Activated CD4-positive, alpha-beta T cell treated with anti-CD3 and anti-CD28 coated beads, Interleukin-10, Interleukin-2, amounts not matched to agents 100 ng/mL and 50 ng/mL, durations not matched to agents 16 hours and 8 hours (primary cell): ENCODE measurements at regions not wholly inside any gene's neighbourhood (a gene's known extent, or its start where the extent isn't known, plus 50 kb on each side); places are given as distances from the start of the nearest gene placed in this dataset.
"Not testable (repeated sequence)": the region's sequence is repeated elsewhere in the genome, so short reads cannot be mapped to it uniquely, and the experiment has no call there.

ENCODE experiments used
- DNase-seq: peaks from one replicate; pipeline ENCODE4 v3.0.0-alpha.2; 2020

DNA sequence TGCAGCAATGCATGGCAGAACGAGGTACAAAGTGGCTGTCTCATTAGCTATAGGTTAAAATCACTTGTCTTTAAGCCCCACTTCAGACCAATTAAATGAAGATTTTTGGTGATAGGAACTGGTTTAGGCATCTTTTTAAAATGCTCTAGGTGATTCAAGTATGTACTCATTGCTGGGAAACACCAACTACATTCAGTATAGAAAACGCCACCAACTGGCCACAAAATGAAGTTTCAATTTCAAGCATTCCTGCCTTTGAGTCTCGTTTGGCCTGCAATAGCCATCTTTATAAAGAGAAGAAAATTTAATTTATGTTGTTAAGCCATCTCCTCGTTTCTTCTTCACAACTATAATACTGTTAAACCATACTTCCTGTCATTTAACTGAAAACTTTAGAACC is 587.9 kb downstream of the GBE1 start:
- DNase-seq, result no peak

DNA sequence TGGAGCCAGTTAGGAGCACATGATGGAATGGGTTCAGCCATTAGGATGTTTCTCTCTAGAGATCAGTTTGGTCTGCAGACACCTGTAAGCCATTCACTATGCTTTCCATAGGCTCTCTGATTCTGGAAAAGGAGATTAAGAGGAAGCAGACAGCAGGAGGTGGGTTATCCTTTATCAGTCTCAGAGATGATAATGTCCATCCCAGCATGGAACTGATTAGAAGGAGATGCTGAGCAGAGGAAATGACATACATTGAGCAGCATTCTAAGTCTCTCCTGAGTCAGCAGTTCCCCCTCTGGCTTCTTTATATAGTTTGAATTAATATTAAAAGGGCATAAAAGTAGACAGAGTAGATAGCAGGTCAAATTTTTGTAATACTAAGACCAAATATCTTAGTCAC is 591.1 kb downstream of the GBE1 start:
- DNase-seq, result no peak

DNA sequence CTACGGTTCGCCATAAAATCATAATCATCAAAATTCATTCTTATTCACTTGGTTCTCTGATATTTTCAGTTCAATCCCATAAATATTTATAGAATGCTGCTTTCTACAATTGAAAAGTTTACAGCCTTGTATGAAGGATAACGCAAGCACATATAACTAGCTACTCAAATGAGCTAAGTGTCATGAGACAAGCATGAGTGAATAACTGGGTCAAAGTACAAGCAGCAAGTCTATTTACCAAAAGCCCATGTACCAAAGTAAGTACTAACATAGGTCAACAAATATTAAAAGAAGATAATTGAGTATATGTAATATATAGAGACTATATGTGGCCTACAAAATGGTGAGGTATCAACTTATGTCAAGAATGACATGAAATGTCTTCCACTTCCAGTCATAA is 596.6 kb downstream of the GBE1 start:
- DNase-seq, result no peak

DNA sequence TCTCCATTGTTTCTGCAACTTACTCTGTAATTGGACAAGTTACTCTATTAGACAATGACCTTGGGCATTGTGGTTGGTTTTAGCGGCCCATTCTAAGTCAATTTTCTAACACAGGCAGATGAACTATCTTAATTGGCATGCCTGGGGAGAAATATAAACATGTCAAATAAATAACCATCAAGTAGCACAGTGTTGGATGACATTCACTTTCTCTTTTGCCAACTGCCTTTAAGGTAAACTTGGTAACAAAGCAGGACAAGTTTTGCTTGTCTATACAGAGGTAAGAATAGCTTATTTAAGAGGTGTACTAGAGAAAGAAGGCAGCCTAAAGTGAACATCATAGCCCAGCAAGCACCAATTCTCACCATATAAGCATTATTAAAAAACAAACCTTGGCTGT is 599.6 kb downstream of the GBE1 start:
- DNase-seq, result no peak

DNA sequence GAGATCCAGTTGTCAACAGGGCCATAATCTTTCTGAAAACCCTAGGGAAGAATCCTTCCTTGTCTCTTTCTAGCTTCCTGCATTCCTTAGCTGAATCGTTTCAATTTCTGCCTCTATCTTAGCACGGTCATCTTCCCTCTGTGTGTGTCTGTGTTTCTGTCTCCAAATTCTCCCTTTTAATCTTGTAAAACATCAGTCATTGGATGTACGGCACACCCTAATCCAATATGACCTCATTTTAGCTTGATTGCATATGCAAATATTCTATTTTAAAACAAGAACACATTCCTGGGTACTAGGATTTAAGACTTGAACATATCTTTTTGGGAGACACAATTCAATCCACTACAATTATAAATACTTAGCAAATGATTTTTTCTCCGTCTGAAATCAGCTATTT is 600.3 kb downstream of the GBE1 start:
- no peak for DNase-seq

DNA sequence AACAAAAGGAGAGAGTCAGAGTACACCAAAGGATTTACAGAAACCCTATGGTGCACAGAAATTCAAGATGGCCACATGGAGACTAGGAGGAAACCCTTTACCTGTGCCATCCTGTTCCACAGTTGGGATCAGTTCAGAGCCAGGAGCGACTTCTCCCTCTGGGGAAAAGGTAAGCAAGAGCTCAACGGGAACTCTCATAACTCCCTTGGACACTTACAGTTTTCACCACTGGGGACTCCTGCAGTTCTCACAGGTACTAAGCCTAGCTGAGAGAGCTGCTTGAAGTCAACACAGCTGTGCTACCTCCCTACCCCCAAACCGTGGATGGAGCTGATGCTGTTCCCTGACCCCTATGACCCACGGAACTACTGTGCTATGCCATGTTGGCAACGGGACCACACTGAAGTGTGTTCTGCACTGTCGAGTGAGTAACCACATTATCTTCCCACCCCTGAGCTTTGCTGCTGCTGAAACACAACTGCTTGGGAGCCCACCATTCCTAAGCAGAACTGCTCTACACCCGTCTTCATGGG is 606.8 kb downstream of the GBE1 start:
- DNase-seq, result no peak

DNA sequence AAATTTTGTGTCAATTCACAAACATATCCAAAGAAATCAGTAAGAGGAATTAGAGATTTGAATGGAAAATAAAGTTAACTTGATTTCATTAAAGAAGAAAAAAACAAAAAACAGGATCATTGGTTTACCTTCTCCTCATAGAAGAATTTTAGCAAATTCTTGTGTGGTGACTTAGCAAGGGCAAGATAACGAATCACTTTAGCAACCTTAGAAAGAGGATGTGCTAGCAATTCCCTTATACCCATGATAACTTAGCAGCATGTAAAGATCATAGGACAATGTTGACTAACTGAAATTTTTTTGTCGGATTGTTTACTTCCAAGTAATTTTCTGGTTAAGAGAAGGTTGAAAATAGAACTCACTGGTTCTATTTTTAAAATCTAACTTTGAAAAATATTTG is 609.3 kb downstream of the GBE1 start:
- DNase-seq, result no peak

DNA sequence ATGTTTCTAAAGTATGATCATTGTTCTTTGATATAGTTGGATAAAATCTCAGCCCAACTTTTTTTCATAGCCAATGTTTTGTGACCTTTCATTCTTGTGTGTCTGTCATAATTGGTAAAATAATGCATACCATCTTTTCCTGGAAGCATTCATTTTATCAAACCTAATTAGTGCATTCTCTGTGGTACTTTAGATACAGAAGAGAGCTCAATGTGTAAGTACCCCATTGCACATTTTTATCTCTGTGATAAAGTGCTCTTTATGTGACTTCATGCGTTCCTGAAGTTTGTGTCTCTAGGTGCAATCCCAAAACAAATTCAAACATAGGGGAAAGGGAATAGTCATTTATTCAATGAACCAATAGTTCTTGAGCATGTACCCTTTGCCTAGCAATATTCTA is 628.5 kb downstream of the GBE1 start:
- DNase-seq, result no peak

DNA sequence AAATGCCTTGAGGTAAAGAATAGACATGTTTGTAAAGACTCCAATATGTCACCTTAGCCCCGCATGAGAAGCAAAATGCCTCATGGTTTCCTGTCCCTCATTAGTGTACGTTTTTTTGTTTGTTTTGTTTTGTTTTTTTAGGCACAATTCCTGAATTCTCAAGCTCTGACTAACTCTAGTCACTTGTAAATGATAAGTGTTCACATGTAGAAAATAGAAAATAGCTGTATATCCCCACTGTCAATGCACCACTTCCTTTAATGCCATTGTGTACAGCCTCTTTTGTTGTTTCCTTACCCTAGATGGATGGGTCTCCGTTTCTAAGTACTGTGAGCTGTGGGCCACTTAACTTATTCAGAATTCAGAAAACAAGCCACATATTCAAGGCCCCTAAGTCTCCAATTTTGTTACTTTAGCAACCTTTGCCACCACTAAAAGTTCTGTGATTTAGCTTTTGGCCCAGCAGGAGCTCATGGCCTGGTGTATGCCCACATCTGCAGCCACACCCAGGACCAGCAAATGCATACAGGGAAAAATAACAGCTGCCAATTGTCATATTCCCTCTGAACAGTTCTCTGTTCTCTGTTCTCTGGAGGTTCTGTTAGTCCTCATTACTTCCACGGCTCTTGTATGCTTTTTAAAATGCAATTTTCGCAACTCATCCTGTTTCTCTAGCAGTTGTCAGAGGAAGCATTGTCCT is 655.5 kb downstream of the GBE1 start:
- no peak for DNase-seq

DNA sequence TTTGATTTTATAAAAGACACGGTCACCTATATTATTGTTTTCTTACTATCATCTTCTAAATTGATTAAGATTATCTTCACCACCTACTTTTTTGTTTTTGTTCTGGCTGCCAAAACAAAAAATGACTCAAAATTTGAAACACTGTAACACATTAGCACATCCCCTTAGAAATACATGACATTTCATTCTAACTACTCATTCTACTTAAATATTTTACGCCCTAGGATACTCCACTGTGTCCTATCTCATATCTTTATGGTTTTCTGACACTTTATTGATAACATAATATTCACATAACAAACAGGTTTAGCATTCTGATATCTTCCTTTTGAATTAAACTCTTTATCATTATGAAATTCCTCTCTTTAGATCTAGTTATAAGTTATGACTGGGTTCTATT is 656.2 kb downstream of the GBE1 start:
- no peak for DNase-seq

DNA sequence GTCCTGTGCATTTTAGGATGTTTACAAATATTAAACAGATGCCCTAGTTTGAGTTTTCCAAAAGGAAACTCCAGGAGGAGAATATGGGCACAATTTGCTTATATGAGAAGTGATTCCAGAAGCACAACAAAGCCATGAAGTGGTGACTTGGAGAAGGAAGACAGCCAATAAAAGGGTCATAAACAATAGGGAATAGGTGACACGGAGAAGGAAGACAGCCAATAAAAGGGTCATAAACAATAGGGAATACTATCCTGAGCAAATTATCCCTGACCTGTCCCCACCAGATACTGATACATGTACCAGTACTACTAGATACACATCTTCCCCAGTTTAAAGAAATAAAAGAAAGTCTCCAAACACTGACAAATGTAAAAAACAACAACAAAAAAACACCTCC is 663.6 kb downstream of the GBE1 start:
- DNase-seq, result no peak

DNA sequence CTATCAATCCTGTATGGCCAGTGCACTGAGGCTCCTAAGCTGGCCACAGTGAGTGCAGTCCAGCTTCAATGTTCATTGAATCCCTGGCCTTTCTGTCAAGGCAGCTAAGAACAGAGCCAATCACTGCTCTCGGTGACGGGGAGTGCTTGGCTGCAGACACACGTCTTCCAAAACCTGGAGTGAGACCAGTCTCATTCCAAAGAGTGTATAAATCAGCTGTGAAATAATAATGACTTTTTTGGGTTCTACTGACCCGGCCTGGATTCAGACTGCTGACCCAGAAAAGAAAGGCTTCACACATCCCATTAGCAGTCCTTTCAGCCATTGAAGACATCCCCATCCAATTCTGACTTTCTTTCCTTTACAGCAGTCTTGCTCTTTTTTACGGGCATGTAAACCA is 665.5 kb downstream of the GBE1 start:
- DNase-seq, result no peak

DNA sequence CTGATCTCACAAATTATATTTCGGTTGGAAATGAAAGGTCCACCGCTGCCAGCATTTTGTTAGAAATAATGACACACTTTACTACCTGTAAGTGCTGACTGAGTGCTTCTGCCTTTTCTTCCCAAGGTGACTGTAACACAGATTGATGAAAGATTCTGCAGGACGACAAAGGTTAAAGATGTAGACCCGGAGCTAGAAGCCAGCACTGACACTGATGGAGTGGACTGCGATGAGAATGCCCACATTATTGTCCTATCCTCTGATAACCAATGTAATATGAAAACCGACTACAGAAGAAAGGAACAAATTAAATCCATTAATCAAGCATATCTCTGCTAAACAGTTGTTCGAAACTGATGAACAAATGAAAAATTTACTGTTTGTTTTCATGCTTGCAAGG is 666.5 kb downstream of the GBE1 start:
- DNase-seq, result no peak

DNA sequence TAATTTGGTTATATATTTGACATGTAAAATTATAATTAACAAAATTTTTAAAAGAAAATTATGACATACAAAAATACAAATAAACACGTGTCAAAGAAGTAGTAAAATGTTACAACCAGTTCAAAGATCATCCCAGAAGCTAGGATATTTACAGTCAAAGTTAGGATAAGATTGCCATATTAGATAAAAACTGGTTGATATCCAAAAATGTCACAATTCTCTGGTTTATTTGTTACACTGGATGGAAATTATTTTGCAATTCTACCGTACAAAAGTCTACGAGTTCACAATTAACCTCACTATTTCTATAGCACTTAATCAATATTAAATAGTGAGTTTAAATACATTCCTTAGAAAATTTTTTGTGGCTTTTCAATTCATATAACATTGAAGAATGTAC is 673.8 kb downstream of the GBE1 start:
- no peak for DNase-seq

DNA sequence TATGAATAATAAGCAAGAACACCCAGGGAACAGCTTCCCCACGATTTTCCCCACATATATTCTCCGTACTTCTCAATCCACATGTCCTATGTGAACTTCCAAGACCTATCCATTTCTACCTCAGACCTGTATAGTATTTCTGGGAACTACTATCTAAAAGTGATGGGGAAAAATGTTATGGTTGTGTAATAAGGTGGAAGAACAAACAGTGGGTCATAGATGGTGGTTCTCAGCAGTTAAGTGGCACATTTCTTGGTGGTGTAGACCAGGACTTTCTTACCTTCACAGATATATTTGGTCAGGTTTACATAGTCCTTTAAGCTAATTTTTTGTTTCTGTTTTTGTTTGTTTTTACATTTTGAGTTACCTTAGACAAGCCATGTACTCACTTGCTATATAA is 675.1 kb downstream of the GBE1 start:
- no peak for DNase-seq

DNA sequence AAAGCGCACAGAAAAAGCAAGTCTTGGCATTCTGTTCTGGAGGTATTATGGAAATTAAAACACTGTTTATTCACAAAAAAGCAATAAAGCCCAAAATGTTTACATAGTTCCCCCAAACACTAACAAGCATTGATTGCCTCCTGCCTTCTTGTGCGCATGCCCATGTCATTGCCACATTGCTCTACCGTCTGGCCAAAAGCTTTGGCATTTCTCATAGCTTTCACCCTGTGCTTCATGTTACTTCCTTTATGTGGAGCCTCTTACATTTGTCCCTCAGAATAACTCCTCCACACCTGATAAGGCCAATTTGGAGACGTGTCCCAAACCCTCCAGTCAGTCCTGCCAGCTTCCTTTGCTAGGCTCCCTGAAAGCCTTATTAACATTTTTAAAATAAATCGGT is 680.8 kb downstream of the GBE1 start:
- no peak for DNase-seq

DNA sequence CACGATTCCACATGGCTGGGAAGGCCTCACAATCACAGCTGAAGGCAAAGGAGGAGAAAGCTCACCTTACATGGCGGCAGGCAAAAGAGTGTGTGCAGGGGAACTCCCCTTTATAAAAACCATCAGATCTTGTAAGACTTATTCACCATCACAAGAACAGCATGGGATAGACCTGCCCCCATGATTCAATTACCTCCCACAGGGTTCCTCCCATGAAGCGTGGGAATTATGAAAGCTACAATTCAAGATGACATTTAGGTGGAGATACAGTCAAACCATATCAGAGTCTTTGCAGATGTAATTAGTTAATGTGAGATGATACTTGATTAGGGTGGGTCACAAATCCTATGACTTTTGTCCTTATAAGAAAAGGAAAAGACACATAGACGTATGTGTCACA is 688.9 kb downstream of the GBE1 start:
- DNase-seq, result no peak

DNA sequence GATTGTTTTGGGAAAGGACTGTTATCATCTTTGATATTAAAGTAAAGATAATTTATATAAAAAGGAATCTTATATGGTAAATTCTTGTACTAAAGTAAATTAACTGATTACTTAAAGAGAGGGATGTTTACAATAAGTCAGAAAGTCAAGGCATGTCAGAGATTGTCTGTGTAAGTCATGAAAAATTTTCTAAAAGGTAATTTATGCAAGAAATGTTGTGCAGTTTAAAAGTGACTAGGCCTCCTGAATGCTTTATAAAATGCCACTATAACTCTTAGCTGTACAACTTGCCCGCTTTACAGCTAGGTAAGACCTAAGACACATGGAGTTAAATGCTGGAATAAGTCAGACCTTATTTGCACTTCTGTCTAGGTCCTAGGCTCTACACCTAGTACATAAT is 692.9 kb downstream of the GBE1 start:
- DNase-seq, result no peak

DNA sequence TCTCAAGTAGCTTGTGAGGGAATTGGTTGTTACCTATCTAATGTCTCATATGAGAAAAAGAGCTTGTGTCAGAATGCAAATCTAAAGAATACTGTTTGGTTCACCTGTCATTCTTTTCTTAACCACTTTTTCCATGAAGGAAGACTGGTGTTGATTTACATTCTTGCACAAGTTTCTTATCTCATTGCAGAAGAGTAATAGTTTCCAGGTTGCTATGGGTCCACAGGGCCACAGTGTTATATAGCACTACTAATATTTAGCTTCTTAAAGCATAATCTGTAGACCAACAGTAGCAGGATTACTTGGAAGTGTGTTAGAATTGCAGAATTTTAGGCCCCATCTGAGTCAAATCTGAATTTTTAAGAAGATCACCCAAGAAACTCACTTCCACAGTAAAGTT is 697.5 kb downstream of the GBE1 start:
- no peak for DNase-seq

DNA sequence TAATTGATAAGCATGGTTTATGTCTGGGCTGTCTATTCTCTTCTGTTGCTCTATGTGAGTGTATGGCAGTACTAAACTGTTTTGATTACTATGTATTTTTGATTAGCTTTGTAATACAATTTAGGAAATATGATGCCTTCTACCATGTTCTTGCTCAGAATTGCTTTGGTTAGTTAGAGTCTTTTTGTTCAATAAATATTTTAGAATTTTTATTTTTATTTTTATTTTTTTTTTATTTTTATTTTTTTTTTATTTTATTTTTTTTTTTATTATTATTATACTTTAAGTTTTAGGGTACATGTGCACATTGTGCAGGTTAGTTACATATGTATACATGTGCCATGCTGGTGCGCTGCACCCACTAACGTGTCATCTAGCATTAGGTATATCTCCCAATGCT is 710.3 kb downstream of the GBE1 start:
- not testable (repeated sequence) for DNase-seq

DNA sequence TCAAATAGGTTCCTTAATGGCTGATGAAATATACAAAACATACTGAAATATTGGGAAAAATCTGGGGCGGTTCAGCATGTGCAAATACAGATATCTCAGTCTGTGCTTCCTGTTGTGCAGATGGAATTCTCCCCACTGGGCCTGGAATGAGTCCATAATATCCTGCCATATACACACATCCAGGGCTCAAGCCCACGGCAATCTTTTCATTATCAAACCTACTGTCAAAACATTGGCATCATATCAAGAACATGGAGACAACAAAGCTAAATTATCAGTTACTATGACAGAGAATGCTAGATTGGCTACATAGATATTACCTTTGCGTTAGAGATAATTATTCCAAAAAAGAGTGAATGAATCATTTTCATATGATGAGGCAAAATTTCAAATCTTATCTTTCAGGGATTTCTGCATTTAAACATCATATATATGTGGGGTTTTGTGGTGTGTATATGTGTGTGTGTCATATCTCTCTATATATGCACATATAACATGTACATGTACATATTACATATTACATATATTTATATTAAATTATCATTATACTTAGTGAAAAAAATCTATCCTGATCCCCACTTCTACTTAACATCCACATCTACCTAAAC is 713.3 kb downstream of the GBE1 start:
- DNase-seq, result no peak

DNA sequence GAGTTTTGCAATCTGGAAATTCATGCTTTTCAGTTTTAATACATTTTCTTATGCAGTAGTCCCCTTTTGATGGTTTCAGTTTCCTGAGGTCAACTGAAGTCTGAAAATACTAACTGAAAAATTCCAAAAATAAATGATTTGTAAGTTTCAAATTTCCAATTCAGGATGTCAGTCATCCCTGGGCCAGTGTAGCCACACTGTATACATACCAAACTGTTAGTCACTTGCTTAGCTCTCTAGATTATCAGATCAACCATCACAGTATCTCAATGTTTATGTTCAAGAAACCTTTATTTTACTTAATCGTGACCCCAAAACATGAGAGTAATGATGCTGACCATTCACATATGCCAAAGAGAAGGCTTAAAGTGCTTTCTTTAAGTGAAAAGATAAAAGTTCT is 715.5 kb downstream of the GBE1 start:
- no peak for DNase-seq

DNA sequence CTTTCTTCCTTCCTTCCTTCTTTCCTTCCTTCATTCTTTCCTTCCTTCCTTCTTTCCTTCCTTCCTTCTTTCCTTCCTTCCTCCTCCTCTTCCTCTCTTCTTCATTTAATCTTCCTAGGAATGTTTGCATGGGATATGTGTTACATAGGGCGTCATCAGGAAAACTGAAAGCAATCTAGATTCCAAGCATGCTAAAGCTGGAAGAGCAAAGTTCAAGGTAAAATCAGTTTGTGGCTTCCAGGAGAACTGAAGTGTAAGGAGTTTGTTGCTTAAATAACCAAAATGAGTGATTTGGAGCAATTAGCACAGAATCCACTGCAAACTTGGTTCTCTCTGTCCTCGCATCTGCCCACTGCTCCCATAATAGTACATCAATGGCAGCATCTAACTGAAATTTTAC is 716.2 kb downstream of the GBE1 start:
- DNase-seq, result no peak

DNA sequence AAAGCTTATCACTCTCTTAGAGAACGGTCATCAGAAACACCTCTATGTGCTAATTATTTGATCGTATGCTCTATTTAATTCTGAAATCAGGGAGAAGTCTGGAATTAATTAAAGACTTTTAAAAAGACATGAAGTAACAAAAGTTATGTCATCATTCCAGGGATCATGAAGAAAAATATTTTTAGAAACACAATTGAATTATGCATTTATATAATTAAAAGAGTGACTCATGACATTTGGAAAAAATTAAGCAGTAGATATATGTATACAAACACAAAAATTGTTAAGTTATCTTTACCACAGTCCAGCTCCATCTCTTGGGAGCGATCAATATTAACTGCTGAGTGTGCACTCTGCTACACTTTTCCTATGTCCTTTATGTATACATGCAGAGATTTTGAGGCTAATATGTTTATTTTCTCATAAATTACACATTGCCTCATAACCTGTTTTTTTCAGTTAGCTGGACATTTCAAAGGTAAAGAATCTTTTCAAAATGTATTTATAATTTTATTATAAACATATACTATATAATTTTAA is 717.7 kb downstream of the GBE1 start:
- no peak for DNase-seq

DNA sequence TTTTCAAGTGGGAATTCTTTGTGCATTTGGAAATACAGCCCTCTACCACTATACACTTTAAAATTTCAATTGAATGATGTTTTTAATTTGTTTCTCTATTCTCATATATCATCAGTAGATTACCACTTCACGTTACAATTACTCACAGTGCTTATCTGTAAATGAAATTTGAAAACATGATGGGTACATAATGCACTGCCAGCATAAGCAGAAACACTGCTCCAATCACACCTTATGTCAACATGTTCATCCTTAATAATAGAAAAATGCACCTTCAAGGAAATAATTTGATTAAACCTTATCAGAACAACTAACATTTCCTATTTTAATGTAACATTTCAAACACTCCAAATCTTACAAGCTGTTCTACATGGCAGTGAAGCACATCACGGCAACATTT is 718.4 kb downstream of the GBE1 start:
- no peak for DNase-seq
